Stimulated activated effector memory CD8-positive, alpha-beta T cell treated with anti-CD3 and anti-CD28 coated beads, Interleukin-12 subunit alpha, Interleukin-12 subunit beta, amount 100 ng/mL, for 72 hours (primary cell): ENCODE measurements at regions not wholly inside any gene's neighbourhood (a gene's known extent, or its start where the extent isn't known, plus 50 kb on each side); places are given as distances from the start of the nearest gene placed in this dataset.

ENCODE experiments used
- ATAC-seq: fragments of 150-1000 bp; cut with Tn5 transposase; 2 replicates; pipeline ENCODE4 v1.10.0; 2021
- DNase-seq, 2 donors: peaks; one replicate each; pipeline ENCODE4 v3.0.0; 2021 to 2022; ENCODE audit warnings: low spot score in 2 of 2
- H3K27ac Mint-ChIP-seq: one replicate; pipeline ENCODE4 v1.8.0; 2022; ENCODE audit warnings: mild to moderate bottlenecking, mixed read lengths
- H3K36me3 Mint-ChIP-seq: one replicate; pipeline ENCODE4 v1.8.0; 2022; ENCODE audit warnings: mild to moderate bottlenecking, mixed read lengths
- H3K4me1 Mint-ChIP-seq: one replicate; pipeline ENCODE4 v1.8.0; 2022; ENCODE audit warnings: mixed read lengths
- H3K4me3 Mint-ChIP-seq: one replicate; pipeline ENCODE4 v1.8.0; 2022; ENCODE audit warnings: mild to moderate bottlenecking, mixed read lengths
- H3K9me3 Mint-ChIP-seq: one replicate; pipeline ENCODE4 v1.8.0; 2022; ENCODE audit warnings: mixed read lengths

- no peak for ATAC-seq
- no peak for DNase-seq
- no peaks in the 10 kb centered on the region for H3K36me3 Mint-ChIP-seq
- no peak overlapping the region for H3K27ac Mint-ChIP-seq
- no peak overlapping the region for H3K4me3 Mint-ChIP-seq
- peaks cover 5% of the 10 kb centered on the region for H3K9me3 Mint-ChIP-seq
- H3K4me1 Mint-ChIP-seq, result peaks cover 27% of the 10 kb centered on the region
These were observed 624.9 kb downstream of the NPHP4 start for GRCh38 chr1:5367306-5367705.

DNA sequence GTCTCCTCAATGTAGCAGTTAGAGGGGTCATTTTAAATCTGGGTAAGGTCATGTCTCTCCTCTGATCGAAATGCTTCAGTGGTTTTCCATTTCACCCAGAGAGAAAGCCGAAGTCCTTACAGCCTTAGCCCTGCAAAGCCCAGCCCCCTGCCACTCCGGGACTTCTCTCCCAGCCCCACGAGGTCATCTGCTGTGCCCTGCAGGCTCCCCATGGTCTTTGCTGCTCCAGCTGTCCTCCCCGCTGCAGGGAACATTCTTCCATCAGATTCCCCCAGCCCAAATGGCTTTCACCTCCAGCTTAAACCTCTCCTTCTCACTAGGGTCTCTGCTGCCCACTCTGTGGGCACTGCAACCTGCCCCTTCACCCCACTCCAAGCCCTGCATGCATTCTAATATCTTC, 626.5 kb downstream of the NPHP4 start:
- ATAC-seq, result no peak
- Mint-ChIP-seq H3K9me3 (no peaks in the 10 kb centered on the region), H3K4me3 (no peak overlapping the region), H3K4me1 (peaks cover 20% of the 10 kb centered on the region), H3K36me3 (no peaks in the 10 kb centered on the region), H3K27ac (no peak overlapping the region)
- DNase-seq, result no peak

- H3K27ac Mint-ChIP-seq, result peak overlapping the region; percentile 10
- no peak for ATAC-seq
- peaks cover under 1% of the 10 kb centered on the region for H3K9me3 Mint-ChIP-seq
These were observed 627.6 kb downstream of the NPHP4 start for GRCh38 chr1:5364591-5364990.

GRCh38 chr1:5354681-5355080, 637.5 kb downstream of the NPHP4 start:
- ATAC-seq (no peak), DNase-seq (no peak)
- Mint-ChIP-seq H3K4me3 (no peak overlapping the region), H3K27ac (no peak overlapping the region), H3K9me3 (peaks cover 9% of the 10 kb centered on the region), H3K36me3 (no peaks in the 10 kb centered on the region), H3K4me1 (peaks cover 4% of the 10 kb centered on the region)

More at GRCh38 chr1:5364591-5364990, 627.6 kb downstream of the NPHP4 start:
- Mint-ChIP-seq H3K4me1 (peaks cover 10% of the 10 kb centered on the region), H3K36me3 (no peaks in the 10 kb centered on the region), H3K4me3 (no peak overlapping the region)
- no peak for DNase-seq

- DNase-seq, result no peak
- no peak for ATAC-seq
- no peaks in the 10 kb centered on the region for H3K36me3 Mint-ChIP-seq
- H3K9me3 Mint-ChIP-seq, result peaks cover 6% of the 10 kb centered on the region
- no peak overlapping the region for H3K4me3 Mint-ChIP-seq
- peaks cover 12% of the 10 kb centered on the region for H3K4me1 Mint-ChIP-seq
- H3K27ac Mint-ChIP-seq, result no peak overlapping the region
These were observed 640.9 kb downstream of the NPHP4 start for GRCh38 chr1:5351366-5351765.

DNA sequence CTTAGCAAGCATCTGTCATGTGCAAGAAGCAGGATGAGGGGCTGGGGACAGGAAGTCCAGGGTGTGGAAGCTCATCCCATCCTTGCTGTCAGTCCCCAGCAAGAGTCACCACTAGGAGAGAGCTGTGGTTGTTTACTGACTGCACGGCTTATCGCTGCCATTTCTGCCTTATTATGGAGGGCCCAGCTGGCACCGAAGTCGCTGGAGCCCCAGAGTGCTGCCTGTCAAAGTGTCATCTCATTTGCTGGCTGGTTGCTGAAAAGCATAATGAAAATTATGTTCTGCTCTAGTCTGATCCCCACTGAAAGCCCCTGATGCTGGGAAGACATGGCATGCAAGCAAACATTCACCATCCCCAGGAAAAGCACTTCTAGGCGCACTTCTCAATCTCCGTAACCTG, 642.7 kb downstream of the NPHP4 start:
- ATAC-seq, result no peak

GRCh38 chr1:5348732-5349465, 643.3 kb downstream of the NPHP4 start:
- no peak overlapping the region for H3K27ac Mint-ChIP-seq
- H3K4me3 Mint-ChIP-seq, result no peak overlapping the region
- H3K36me3 Mint-ChIP-seq, result no peaks in the 10 kb centered on the region
- H3K9me3 Mint-ChIP-seq, result no peaks in the 10 kb centered on the region
- H3K4me1 Mint-ChIP-seq, result peaks cover 12% of the 10 kb centered on the region
- ATAC-seq, result no peak
- no peak for DNase-seq

More for the DNA sequence above, 642.7 kb downstream of the NPHP4 start:
- no peak overlapping the region for H3K27ac Mint-ChIP-seq
- peaks cover 12% of the 10 kb centered on the region for H3K4me1 Mint-ChIP-seq
- DNase-seq, result no peak
- H3K9me3 Mint-ChIP-seq, result no peaks in the 10 kb centered on the region
- no peak overlapping the region for H3K4me3 Mint-ChIP-seq
- H3K36me3 Mint-ChIP-seq, result no peaks in the 10 kb centered on the region

- peaks cover 12% of the 10 kb centered on the region for H3K4me1 Mint-ChIP-seq
- DNase-seq (no peak), ATAC-seq (no peak)
- H3K36me3 Mint-ChIP-seq, result no peaks in the 10 kb centered on the region
- H3K9me3 Mint-ChIP-seq, result no peaks in the 10 kb centered on the region
- no peak overlapping the region for H3K27ac Mint-ChIP-seq
- H3K4me3 Mint-ChIP-seq, result no peak overlapping the region
These were observed 644.5 kb downstream of the NPHP4 start for GRCh38 chr1:5347726-5348125.

GRCh38 chr1:5345556-5345955, 646.7 kb downstream of the NPHP4 start:
- H3K27ac Mint-ChIP-seq, result no peak overlapping the region
- DNase-seq (no peak), ATAC-seq (no peak)
- no peak overlapping the region for H3K4me3 Mint-ChIP-seq
- no peaks in the 10 kb centered on the region for H3K9me3 Mint-ChIP-seq
- H3K4me1 Mint-ChIP-seq, result peaks cover 17% of the 10 kb centered on the region
- no peaks in the 10 kb centered on the region for H3K36me3 Mint-ChIP-seq

DNA sequence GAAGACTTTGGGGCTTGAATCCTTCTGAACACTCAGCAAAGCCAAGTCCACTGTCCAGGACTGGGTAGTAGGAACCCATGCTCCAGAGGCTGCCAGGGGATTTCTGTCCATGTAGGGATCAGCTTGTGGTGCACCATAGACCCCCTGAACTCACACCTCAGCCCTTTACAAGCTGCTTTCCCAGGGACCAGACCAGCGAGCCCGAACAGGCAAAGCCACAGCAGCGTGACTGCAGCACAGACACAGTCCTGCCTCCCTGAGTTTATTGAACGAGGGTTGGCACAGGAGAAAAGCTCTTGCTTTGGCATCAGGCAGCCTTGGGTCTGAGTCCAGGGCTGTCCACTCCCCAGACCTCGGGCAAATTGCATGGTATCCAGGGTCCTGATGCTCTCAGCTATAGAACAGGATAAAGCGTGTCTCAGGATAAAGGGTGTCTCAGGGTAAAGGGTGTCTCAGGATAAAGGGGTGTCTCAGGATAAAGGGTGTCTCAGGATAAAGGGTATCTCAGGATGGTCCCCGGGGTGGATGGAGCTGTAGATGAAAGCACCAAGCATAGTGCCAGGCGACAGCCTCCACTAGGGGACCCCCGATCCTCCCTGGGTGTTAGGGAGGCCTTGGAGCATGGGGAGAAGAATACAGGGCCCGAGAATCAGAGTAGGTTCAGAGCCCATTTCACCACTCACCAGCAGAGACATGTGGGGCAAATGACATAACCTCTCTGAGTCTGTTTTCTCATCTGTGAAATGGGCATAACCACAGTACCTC, 648.8 kb downstream of the NPHP4 start:
- no peaks in the 10 kb centered on the region for H3K36me3 Mint-ChIP-seq
- H3K4me1 Mint-ChIP-seq, result peaks cover 12% of the 10 kb centered on the region
- H3K9me3 Mint-ChIP-seq, result no peaks in the 10 kb centered on the region
- no peak for ATAC-seq
- H3K27ac Mint-ChIP-seq, result no peak overlapping the region
- no peak for DNase-seq
- no peak overlapping the region for H3K4me3 Mint-ChIP-seq

DNA sequence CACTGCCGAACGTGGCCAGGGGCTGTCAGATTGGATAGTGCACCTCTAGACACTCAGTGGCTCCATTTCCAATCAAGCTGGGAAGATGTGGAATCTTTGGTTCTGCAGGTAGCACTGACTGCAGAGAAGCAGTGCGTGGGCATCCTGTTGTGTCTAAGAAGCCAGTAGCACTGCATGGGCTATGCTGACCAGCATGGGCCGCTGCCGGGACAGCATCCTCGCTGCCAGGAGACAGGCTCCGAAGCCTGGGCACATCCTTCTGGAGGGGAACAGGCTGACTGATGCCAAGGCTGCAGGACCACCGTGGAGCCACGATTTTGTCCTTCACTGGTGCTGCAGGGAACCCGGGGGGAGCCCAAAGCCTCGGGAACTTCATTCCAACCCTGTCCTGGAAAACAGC, 649.4 kb downstream of the NPHP4 start:
- no peak for DNase-seq
- Mint-ChIP-seq H3K36me3 (no peaks in the 10 kb centered on the region), H3K27ac (no peak overlapping the region), H3K4me1 (peaks cover 18% of the 10 kb centered on the region), H3K9me3 (no peaks in the 10 kb centered on the region), H3K4me3 (no peak overlapping the region)
- no peak for ATAC-seq

DNA sequence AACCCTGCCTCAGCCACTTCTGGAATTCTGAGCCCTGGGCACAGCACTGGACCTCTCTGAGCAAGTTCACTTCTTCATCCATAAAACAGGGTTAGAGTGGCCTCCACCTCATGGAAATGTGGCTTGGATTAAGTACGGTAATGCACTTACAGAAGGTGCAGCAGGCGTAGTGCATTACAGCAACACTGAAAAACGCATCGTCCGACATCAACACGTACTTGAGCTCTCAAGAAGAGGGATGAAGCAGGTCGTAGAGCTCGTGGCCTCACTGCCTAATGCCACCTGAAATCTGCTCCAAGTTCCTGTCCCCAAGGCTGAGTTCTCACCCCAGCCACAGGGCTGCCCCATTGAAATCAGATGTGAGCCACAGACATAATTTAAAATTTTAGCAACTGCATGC, 650.1 kb downstream of the NPHP4 start:
- Mint-ChIP-seq H3K9me3 (no peaks in the 10 kb centered on the region), H3K4me3 (no peak overlapping the region), H3K4me1 (peaks cover 18% of the 10 kb centered on the region), H3K36me3 (no peaks in the 10 kb centered on the region), H3K27ac (no peak overlapping the region)
- no peak for DNase-seq
- ATAC-seq, result no peak

GRCh38 chr1:5341471-5341870, 650.8 kb downstream of the NPHP4 start:
- peak overlapping the region; percentile 30 for H3K27ac Mint-ChIP-seq
- ATAC-seq (no peak), DNase-seq (no peak)
- H3K4me1 Mint-ChIP-seq, result peaks cover 14% of the 10 kb centered on the region
- H3K4me3 Mint-ChIP-seq, result no peak overlapping the region
- H3K9me3 Mint-ChIP-seq, result no peaks in the 10 kb centered on the region
- H3K36me3 Mint-ChIP-seq, result no peaks in the 10 kb centered on the region

- Mint-ChIP-seq H3K4me3 (no peak overlapping the region), H3K27ac (no peak overlapping the region), H3K36me3 (no peaks in the 10 kb centered on the region), H3K9me3 (no peaks in the 10 kb centered on the region), H3K4me1 (peaks cover 14% of the 10 kb centered on the region)
- ATAC-seq, result no peak
- no peak for DNase-seq
These were observed 651.6 kb downstream of the NPHP4 start for GRCh38 chr1:5340560-5341130.

DNA sequence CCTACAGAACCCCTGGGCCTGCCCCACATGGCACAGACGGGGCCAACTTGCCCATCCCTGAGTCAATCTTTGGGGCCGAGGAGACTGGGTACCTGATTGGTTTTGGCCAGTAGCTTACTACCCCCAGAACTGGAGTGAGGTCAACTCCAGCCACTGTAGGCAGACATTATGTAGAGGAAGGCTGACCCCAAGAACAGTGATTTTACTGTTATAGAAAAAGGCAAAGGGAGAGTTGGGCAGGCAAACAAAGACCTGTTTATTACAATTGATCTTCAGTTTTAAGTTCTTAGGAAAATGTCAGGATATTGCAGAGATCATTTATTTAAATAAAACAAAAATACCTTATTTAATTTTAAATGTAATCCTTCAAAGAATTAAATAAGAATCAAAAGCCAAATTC, 653.8 kb downstream of the NPHP4 start:
- Mint-ChIP-seq H3K4me3 (no peak overlapping the region), H3K9me3 (peaks cover 4% of the 10 kb centered on the region), H3K36me3 (no peaks in the 10 kb centered on the region), H3K27ac (no peak overlapping the region), H3K4me1 (peaks cover 14% of the 10 kb centered on the region)
- DNase-seq (no peak), ATAC-seq (no peak)

GRCh38 chr1:5333291-5333690, 658.9 kb downstream of the NPHP4 start:
- no peak for DNase-seq
- no peak overlapping the region for H3K27ac Mint-ChIP-seq
- H3K36me3 Mint-ChIP-seq, result no peaks in the 10 kb centered on the region
- ATAC-seq, result no peak
- peaks cover 34% of the 10 kb centered on the region for H3K4me1 Mint-ChIP-seq
- peaks cover 4% of the 10 kb centered on the region for H3K9me3 Mint-ChIP-seq
- H3K4me3 Mint-ChIP-seq, result no peak overlapping the region
